Pons (tissue), 1 donor: ENCODE measurements at regions not wholly inside any gene's neighbourhood (a gene's known extent, or its start where the extent isn't known, plus 50 kb on each side); places are given as distances from the start of the nearest gene placed in this dataset.

Experiments used
- DNase-seq: peaks from one replicate; pipeline ENCODE4 v3.0.0-alpha.2; 2016; ENCODE audit warnings: low spot score

- no peak for DNase-seq
Observed at GRCh38 chr10:130871406-130871805, 440.1 kb downstream of the TCERG1L start.

- DNase-seq = no peak
Observed at GRCh38 chr10:130873636-130874035, 437.9 kb downstream of the TCERG1L start.

DNA sequence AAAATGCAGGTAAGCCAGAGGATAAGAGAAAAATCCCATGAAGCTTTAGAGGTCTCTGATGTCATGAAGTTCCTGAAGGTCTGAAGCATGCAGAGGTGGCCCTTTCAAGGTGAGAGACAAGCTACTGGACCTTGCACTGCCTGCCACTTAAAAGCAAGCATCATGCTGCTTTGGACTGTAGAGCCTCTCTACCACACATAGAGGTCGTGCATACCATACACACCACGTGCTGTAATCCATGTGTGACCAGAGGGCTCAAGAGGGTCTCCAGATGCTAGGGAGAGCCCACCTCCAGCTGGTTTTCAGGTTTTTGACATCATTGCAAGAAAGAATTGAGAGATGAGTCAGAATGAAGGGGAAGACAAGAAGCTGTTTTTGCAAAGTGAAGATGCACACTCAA is 436.4 kb downstream of the TCERG1L start:
- DNase-seq = no peak

- DNase-seq = no peak
Observed at GRCh38 chr10:130875897-130876472, 435.5 kb downstream of the TCERG1L start.

DNA sequence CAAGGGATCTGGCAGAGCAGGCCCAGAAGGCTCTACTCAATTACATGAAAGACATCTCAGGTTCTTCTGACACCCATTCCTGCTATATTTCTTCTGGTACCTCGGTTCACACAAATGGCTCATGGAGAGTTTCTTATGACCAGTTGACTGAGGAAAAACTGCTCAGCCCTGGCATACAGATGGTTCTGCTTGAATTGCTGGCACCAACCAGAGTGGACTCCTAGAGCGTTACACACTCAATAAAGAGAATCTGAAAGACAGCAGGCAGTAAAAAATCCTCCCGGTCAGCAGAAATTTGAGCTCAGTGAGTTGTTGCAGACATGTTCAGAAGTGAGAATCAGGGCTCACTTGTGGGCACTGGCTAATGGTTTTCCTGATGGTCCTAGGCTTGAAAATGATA is 434.4 kb downstream of the TCERG1L start:
- DNase-seq = no peak

DNA sequence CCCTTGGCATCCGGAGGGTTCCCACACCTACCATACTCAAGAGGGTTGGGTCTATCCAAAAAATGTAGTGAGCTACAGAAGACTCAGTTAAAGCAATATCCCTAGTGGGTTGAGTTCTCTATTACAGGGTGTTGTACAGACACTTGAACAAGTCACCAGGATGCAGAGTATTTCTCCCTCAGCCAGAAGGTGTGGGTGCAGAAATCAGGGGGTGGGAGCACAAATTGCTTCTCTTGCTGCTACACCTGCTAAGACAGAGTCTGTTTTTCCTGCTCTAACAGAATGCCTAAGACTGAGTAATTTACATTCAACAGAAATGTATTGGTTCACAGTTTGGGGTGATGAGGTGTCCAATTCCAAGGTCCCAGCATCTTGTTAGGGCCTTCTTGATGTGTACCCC is 433.4 kb downstream of the TCERG1L start:
- no peak for DNase-seq

DNA sequence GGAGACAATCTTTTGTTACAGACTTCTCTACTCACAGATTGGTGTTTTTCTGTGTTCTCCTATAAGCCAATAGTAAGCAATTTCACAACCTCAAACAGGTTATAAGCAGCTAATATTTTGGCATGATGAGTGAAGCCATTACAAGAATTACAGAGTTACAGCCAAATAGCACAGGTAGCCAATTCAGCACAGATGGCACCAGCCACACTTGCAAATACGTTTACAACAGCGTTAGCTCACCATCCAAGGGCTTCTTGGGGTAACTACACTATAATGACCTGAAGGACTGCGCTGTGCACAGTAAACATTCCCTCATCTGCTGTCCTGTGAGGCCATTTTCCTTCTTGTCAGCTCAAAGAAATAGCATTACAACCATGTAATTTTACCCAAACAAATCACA is 428.6 kb downstream of the TCERG1L start:
- DNase-seq = no peak

DNA sequence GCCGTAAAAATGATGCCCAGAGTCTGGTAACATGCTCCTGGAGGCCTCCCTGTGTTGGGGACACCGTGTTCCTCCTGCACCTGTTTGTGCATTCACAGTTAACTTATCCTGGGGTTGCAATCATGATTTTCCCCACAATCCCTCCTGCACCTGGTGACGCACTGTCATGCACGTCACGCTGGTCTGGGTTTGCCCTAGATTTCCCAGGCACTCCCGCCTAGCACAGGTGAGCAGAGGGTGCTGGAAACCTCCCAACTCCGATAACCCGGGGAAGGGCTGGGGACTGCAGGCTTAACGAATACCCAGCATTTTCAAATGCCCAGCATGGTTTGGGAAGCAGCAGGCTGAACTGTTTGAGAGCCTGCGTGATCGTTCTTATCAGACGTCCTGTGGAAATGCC is 427.1 kb downstream of the TCERG1L start:
- DNase-seq = no peak

GRCh38 chr10:130885021-130885655 is 426.4 kb downstream of the TCERG1L start:
- DNase-seq = no peak

- DNase-seq = no peak
Observed at GRCh38 chr10:130887170-130887569, 424.4 kb downstream of the TCERG1L start.

DNA sequence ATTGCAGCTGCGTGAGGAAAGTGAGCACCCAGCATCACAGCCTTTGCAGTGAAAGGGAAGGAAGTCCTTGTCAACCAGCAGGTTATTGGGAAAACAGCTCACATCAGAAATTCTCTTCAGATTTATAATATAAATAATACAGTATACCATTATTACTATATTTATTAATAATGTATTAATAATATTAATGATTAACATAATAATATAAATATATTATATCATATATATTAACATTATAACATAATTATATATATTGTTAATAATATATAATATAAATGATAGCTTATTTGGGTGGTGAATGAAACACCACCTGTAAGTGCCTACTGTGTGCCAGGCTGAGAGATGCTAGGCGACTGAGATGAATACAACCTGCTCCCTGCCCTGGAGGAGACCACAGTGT is 423.0 kb downstream of the TCERG1L start:
- DNase-seq = no peak

DNA sequence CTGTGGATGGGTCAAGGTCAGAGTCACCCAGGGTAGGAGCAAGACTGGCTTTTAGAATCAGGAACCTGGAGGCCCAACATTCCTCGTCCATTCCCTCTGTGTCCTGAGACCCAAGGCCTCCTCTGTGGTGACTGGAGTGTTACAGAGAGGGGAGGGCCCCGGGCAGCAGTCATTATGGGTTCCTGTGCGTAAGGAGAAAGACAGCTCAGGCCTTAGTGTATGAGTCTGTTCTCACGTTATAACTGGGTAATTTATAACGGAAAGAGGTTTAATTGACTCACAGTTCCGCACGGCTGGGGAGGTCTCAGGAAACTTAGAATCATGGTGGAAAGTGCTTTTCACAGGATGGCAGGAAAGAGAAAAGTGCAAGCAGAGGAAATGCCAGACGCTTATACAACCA is 422.3 kb downstream of the TCERG1L start:
- no peak for DNase-seq

DNA sequence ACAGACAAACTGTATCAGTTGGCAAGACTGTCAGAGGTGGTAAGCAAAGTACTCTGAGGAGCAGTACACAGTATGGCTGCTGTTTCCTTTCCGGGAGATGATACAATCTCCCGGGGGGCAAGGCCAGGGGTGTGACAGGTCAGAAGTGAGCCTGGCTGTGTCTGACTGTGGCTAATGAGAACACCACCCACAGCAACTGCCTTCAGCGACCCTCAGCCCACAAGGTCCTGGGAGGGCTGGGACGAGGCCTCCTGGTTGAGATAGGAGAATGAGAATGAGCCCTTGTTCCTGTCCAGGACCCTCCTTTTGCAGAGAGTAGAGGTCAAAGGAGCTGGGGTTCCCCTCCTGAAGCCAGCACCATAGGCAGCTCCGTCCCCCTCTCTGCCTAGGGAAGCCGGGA is 421.7 kb downstream of the TCERG1L start:
- DNase-seq = no peak

- no peak for DNase-seq
Observed at GRCh38 chr10:130891066-130891465, 420.5 kb downstream of the TCERG1L start.

GRCh38 chr10:130894471-130894870 is 417.1 kb downstream of the TCERG1L start:
- no peak for DNase-seq

- no peak for DNase-seq
Observed at GRCh38 chr10:130895161-130895560, 416.4 kb downstream of the TCERG1L start.

- no peak for DNase-seq
Observed at GRCh38 chr10:130897815-130898214, 413.7 kb downstream of the TCERG1L start.

- DNase-seq = no peak
Observed at GRCh38 chr10:130898381-130898780, 413.1 kb downstream of the TCERG1L start.

- no peak for DNase-seq
Observed at GRCh38 chr10:130899856-130900255, 411.7 kb downstream of the TCERG1L start.

DNA sequence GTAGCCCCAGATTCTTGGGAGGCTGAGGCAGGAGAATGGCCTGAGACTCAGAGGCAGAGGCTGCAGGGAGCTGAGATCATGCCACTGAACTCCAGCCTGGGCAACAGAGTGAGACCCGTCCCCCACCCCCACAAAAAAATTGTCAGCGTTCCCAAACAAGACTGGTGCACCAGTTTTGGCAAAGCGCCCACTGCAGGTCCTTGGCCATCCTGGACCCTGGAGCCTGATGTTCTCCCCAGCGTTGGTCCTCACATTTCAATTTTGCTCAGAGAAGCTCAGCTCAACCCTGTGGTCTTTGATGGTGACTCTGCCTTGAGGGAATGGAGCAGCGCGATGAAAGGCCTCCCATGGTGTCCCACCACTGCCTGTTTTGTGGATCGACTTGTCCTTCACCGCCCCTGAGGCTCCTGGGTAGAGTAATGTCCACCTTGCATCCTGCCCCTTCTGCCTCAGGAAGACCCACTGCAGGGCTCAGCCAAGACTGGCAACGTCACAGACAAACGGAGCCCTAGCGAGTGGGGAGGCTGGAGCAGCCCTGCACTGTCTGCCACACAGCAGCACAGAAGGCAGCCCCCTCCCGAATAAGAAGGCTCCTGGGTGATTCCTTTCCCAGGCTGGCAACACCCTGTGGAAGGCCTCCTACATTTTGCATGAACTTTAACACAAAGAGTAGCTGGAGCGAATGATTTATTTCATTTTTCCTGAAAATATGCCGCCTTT is 410.9 kb downstream of the TCERG1L start:
- no peak for DNase-seq

- DNase-seq = no peak
Observed at GRCh38 chr10:130901311-130902165, 410.0 kb downstream of the TCERG1L start.

DNA sequence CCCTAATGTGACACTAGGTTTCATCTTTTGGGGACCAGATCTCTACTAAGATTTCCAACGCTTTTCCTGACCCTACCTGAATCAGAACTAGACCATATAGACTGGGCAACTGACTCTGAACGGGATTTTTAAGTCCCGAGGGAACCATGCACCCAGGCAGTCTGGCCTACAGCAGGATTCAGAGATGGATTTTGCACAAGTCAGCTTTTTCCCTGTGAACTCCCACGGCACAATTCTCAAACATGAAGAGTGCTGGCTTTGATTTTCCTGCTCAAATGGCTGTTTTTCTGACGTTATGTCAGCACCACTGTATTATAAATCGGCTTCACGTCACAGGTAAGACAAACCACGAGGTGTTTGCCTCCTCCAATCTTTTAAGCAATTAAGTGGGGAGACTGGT is 409.1 kb downstream of the TCERG1L start:
- no peak for DNase-seq

DNA sequence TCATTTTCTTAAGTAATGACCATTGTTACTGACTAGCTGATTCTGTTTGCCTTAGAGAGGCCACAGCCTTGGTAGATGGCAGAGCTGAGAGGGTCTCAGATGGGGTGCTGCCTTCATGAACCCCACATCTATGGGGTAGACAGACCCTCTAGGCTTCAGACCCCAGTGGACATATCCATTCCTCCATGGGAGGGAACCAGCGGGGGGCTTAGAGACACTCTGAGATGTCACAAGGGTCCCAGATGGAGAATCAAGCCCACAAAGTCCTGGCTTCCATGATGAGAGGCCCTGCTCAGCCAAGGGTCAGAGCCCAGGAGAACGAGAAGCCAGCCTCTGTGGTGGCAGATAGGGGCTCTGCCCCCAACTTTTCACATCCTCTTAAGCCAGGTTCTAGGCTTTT is 408.6 kb downstream of the TCERG1L start:
- DNase-seq = no peak
